Renal cortical epithelial cell (primary cell): ENCODE measurements at regions not wholly inside any gene's neighbourhood (a gene's known extent, or its start where the extent isn't known, plus 50 kb on each side); places are given as distances from the start of the nearest gene placed in this dataset.
A peak's percentile ranks its signal among the peaks of the same experiment; 100 is the strongest.
"Not testable (repeated sequence)": the region's sequence is repeated elsewhere in the genome, so short reads cannot be mapped to it uniquely, and the experiment has no call there.

Experiments
- DNase-seq: peaks from one replicate; pipeline ENCODE4 v3.0.0-alpha.2; 2011; ENCODE audit warnings: low read depth

- no peak for DNase-seq
Measured at GRCh38 chr1:82153752-82154151, 353.0 kb downstream of the ADGRL2 start.

GRCh38 chr1:82153272-82153629 is 352.5 kb downstream of the ADGRL2 start:
- peak; percentile 61 for DNase-seq

- DNase-seq, result no peak
Measured at GRCh38 chr1:82152356-82153271, 351.9 kb downstream of the ADGRL2 start.

GRCh38 chr1:82145656-82146055 is 344.9 kb downstream of the ADGRL2 start:
- DNase-seq, result no peak

GRCh38 chr1:82143108-82143833 is 342.5 kb downstream of the ADGRL2 start:
- no peak for DNase-seq

- DNase-seq, result no peak
Measured at GRCh38 chr1:82141390-82141789, 340.7 kb downstream of the ADGRL2 start.

GRCh38 chr1:82139751-82140468 is 339.2 kb downstream of the ADGRL2 start:
- DNase-seq, result no peak

- DNase-seq, result not testable (repeated sequence)
Measured at GRCh38 chr1:82136351-82136750, 335.6 kb downstream of the ADGRL2 start.

GRCh38 chr1:82125866-82126265 is 325.1 kb downstream of the ADGRL2 start:
- peak; percentile 1 for DNase-seq

- no peak for DNase-seq
Measured at GRCh38 chr1:82125119-82125518, 324.4 kb downstream of the ADGRL2 start.

- no peak for DNase-seq
Measured at GRCh38 chr1:82121421-82121820, 320.7 kb downstream of the ADGRL2 start.

GRCh38 chr1:82116105-82116504 is 315.4 kb downstream of the ADGRL2 start:
- no peak for DNase-seq

- DNase-seq, result no peak
Measured at GRCh38 chr1:82114887-82115286, 314.2 kb downstream of the ADGRL2 start.

- DNase-seq, result no peak
Measured at GRCh38 chr1:82110366-82111254, 309.9 kb downstream of the ADGRL2 start.

- DNase-seq, result no peak
Measured at GRCh38 chr1:82108843-82109242, 308.1 kb downstream of the ADGRL2 start.

GRCh38 chr1:82106672-82107071 is 305.9 kb downstream of the ADGRL2 start:
- DNase-seq, result no peak

- no peak for DNase-seq
Measured at GRCh38 chr1:82099170-82099569, 298.4 kb downstream of the ADGRL2 start.

GRCh38 chr1:82094136-82094535 is 293.4 kb downstream of the ADGRL2 start:
- DNase-seq, result no peak

- DNase-seq, result no peak
Measured at GRCh38 chr1:82091729-82092128, 291.0 kb downstream of the ADGRL2 start.

GRCh38 chr1:82091265-82091664 is 290.5 kb downstream of the ADGRL2 start:
- DNase-seq, result no peak

GRCh38 chr1:82090104-82090503 is 289.4 kb downstream of the ADGRL2 start:
- DNase-seq, result peak; percentile 12
